Glutamatergic neuron (in vitro differentiated cells): ENCODE measurements at regions not wholly inside any gene's neighbourhood (a gene's known extent, or its start where the extent isn't known, plus 50 kb on each side); places are given as distances from the start of the nearest gene placed in this dataset.

Experiments used
- DNase-seq: peaks from one replicate; pipeline ENCODE4 v3.0.0; 2022
- H3K27ac Mint-ChIP-seq: one replicate; pipeline ENCODE4 v1.8.0; 2020; ENCODE audit warnings: mild to moderate bottlenecking, mixed read lengths, inconsistent platforms; ENCODE audit not compliant: unreplicated experiment
- H3K27me3 Mint-ChIP-seq: one replicate; pipeline ENCODE4 v1.8.0; 2020; ENCODE audit warnings: mild to moderate bottlenecking, moderate library complexity, mixed read lengths, inconsistent platforms; ENCODE audit not compliant: unreplicated experiment
- H3K36me3 Mint-ChIP-seq: one replicate; pipeline ENCODE4 v1.8.0; 2020; ENCODE audit warnings: mild to moderate bottlenecking, mixed read lengths, inconsistent platforms; ENCODE audit not compliant: unreplicated experiment
- H3K4me1 Mint-ChIP-seq: one replicate; pipeline ENCODE4 v1.8.0; 2020; ENCODE audit warnings: mild to moderate bottlenecking, low read depth, mixed read lengths, inconsistent platforms; ENCODE audit not compliant: unreplicated experiment
- H3K4me3 Mint-ChIP-seq: one replicate; pipeline ENCODE4 v1.8.0; 2020; ENCODE audit warnings: mild to moderate bottlenecking, mixed read lengths, inconsistent platforms; ENCODE audit not compliant: unreplicated experiment
- H3K9me3 Mint-ChIP-seq: one replicate; pipeline ENCODE4 v1.8.0; 2020; ENCODE audit warnings: mild to moderate bottlenecking, moderate library complexity, mixed read lengths, inconsistent platforms; ENCODE audit not compliant: unreplicated experiment
- TF ChIP-seq, protein P1 (sequence below): fragments of 200-600 bp; sonication (generic); IDR thresholded peaks from one replicate; pipeline ENCODE4 v1.5.0; 2021; ENCODE audit not compliant: partially characterized antibody, unreplicated experiment

DNA sequence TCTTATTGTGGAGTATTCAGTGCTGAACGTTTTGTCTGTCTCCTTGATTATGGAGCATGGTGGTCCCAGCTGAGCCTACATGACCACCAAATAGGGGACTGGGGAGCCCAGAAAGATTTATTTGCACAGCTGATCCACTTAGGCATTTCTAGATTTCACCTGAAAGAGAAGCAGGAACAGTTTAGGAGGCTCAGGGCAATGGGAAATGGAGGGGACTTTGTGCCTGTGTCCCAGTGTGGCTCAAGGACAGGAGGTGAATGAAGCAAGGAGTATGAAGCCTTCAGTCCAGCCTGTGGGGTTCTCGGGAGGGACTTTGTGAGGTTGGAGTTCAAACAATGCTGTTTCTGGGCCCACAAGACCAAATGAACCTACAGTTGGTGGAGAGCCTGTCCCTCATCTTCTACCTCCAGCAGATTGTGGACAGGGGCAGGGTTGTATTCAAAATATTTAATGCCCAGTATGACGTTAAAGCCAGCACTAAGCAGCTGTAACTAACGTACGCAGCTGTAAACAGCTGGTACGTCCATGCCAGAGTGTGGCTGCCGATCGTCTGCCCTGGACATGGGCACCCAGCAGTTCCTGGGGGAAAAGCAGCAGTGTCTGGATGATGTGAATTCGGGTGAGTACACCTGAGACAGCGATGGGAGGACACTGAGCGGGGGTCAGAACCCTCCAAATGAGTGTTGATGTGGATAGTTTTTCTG lies 164.9 kb upstream of the RAB4A start:
- Mint-ChIP-seq H3K9me3 (no peaks in the 10 kb centered on the region), H3K4me3 (no peak overlapping the region), H3K27ac (no peak overlapping the region), H3K4me1 (peaks cover 12% of the 10 kb centered on the region), H3K27me3 (no peaks in the 10 kb centered on the region), H3K36me3 (no peaks in the 10 kb centered on the region)
- TF ChIP-seq, protein P1, sequence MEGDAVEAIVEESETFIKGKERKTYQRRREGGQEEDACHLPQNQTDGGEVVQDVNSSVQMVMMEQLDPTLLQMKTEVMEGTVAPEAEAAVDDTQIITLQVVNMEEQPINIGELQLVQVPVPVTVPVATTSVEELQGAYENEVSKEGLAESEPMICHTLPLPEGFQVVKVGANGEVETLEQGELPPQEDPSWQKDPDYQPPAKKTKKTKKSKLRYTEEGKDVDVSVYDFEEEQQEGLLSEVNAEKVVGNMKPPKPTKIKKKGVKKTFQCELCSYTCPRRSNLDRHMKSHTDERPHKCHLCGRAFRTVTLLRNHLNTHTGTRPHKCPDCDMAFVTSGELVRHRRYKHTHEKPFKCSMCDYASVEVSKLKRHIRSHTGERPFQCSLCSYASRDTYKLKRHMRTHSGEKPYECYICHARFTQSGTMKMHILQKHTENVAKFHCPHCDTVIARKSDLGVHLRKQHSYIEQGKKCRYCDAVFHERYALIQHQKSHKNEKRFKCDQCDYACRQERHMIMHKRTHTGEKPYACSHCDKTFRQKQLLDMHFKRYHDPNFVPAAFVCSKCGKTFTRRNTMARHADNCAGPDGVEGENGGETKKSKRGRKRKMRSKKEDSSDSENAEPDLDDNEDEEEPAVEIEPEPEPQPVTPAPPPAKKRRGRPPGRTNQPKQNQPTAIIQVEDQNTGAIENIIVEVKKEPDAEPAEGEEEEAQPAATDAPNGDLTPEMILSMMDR: no peak
- DNase-seq: no peak

DNA sequence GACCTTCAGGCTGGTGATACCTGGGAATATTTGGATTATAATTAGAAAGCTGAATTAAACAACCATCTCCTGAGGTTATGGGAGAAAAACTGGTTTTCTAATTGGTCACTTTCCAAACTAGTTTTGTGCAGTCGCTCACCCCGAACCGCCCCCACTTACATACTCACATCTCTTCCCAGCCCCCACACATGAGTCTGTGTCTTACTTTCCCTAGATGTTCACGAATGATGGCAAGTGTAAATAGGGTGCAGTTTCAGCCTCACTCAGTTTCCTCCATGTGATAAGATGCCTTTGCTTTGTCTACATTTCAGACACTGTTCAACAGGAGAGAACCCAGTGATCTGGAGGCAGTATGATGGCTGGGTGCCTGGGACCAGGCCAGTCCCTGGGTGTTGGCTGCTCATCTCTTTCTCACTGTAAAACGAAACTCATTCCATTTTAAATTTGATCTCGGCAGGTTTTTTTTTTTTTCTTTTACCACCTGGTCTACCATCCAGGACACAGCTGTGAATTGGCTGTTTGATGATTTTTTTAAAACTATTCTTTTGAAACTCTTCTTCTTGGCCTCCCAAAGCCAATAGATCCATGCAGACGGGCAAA lies 164.3 kb upstream of the RAB4A start:
- Mint-ChIP-seq H3K4me3 (no peak overlapping the region), H3K27me3 (no peaks in the 10 kb centered on the region), H3K4me1 (peaks cover 12% of the 10 kb centered on the region), H3K36me3 (no peaks in the 10 kb centered on the region), H3K27ac (no peak overlapping the region), H3K9me3 (peaks cover 2% of the 10 kb centered on the region)
- TF ChIP-seq, protein P1: no peak
- DNase-seq: no peak

DNA sequence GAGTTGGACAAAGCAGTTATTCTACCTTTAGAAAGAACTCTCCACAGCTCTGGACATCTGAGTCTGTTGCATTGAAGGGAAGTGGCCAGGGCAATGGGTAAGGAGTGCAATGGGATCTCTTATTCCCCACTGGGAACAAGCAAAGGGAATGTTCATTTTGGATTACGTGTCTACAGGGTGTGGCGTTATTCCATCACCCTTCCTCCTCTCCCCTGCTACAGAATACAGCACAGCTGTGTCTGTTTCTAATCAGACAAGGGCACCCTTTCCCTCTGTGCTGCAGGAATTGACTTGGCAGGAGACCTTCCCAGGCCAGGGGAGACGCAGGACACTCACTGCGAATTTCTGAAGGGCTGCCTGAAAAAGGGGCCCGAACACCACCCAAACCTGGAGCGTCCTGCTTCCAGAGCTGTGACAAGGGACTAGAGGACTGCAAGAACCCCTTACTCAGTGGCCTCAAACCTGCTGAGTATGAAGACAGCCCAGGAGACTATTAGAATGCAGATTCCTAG lies 163.6 kb upstream of the RAB4A start:
- peaks cover 12% of the 10 kb centered on the region for H3K4me1 Mint-ChIP-seq
- no peaks in the 10 kb centered on the region for H3K27me3 Mint-ChIP-seq
- H3K27ac Mint-ChIP-seq: no peak overlapping the region
- TF ChIP-seq, protein P1: no peak
- H3K36me3 Mint-ChIP-seq: no peaks in the 10 kb centered on the region
- no peak for DNase-seq
- H3K9me3 Mint-ChIP-seq: peaks cover 2% of the 10 kb centered on the region
- no peak overlapping the region for H3K4me3 Mint-ChIP-seq

DNA sequence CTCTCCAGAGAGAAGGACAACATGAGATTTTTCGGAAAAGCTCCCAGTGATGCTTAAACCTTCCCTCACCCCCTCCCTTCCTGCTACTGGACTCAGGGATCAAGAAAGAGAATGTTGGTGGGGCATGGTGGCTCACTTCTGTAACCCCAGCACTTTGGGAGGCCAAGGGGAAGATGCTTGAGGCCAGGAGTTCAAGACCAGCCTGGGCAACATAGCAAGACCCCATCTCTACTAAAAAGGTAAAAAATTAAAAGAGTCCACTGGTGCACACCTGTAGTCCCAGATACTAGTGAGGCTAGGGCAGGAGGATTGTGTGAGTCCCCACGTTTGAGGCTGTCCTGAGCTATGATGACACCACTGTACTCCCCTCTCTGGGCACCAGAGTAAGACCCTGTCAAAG lies 162.9 kb upstream of the RAB4A start:
- peaks cover 2% of the 10 kb centered on the region for H3K9me3 Mint-ChIP-seq
- H3K27me3 Mint-ChIP-seq: no peaks in the 10 kb centered on the region
- no peak overlapping the region for H3K4me3 Mint-ChIP-seq
- H3K36me3 Mint-ChIP-seq: no peaks in the 10 kb centered on the region
- DNase-seq: no peak
- H3K27ac Mint-ChIP-seq: no peak overlapping the region
- H3K4me1 Mint-ChIP-seq: peaks cover 12% of the 10 kb centered on the region
- TF ChIP-seq, protein P1: no peak

DNA sequence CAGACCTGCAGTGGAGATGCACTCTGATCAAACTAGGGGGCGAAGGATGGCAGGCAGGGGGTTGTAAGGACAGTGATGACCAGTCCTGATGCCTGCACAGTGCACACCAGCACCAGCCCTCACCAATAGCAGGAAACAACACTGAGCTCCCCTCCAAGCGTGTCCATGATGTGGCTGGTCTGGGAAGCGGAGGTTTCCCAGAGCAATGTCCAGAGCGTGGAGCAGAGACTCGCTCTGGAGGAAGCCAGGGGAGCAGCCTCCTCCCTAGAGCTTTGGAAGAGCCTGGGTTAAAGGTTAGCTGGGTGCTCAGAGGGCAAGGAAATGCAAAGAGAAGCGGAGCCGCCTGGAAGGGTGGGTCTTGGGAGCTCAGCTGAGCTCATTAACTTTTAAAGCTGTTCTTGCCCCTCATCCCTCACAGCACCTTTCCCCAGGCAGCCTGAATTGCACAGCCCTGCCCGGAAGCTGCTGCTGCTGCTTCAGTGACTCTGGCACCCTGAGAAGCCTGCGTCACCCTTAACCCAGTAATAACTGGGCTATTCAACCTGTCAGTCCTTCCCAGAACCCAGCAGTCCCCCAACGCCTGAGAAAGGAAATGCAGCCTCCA lies 162.2 kb upstream of the RAB4A start:
- Mint-ChIP-seq H3K27me3 (peaks cover 3% of the 10 kb centered on the region), H3K9me3 (peaks cover 2% of the 10 kb centered on the region), H3K4me3 (no peak overlapping the region), H3K27ac (no peak overlapping the region), H3K36me3 (peaks cover 3% of the 10 kb centered on the region), H3K4me1 (peaks cover 13% of the 10 kb centered on the region)
- TF ChIP-seq, protein P1: no peak
- DNase-seq: no peak
